Fibroblast of the conjunctiva (primary cell): ENCODE measurements at regions not wholly inside any gene's neighbourhood (a gene's known extent, or its start where the extent isn't known, plus 50 kb on each side); places are given as distances from the start of the nearest gene placed in this dataset.

Source experiments
- DNase-seq: peaks from one replicate; pipeline ENCODE4 v3.0.0-alpha.2; 2010; ENCODE audit warnings: low read depth

- no peak for DNase-seq
These were observed 805.6 kb upstream of the EEF2KMT start for GRCh38 chr16:5903153-5903552.

- DNase-seq, result no peak
These were observed 802.5 kb upstream of the EEF2KMT start for GRCh38 chr16:5900046-5900445.

- DNase-seq, result no peak
These were observed 798.4 kb upstream of the EEF2KMT start for GRCh38 chr16:5895976-5896375.

GRCh38 chr16:5895137-5895536 is 797.5 kb upstream of the EEF2KMT start:
- no peak for DNase-seq

GRCh38 chr16:5891296-5891695 is 793.7 kb upstream of the EEF2KMT start:
- DNase-seq, result no peak

GRCh38 chr16:5885521-5885920 is 787.9 kb upstream of the EEF2KMT start:
- DNase-seq, result no peak

- no peak for DNase-seq
These were observed 787.4 kb upstream of the EEF2KMT start for GRCh38 chr16:5884996-5885395.

GRCh38 chr16:5884339-5884738 is 786.7 kb upstream of the EEF2KMT start:
- no peak for DNase-seq

GRCh38 chr16:5882087-5882640 is 784.6 kb upstream of the EEF2KMT start:
- no peak for DNase-seq

GRCh38 chr16:5875416-5875815 is 777.8 kb upstream of the EEF2KMT start:
- DNase-seq, result no peak

- DNase-seq, result no peak
These were observed 777.3 kb upstream of the EEF2KMT start for GRCh38 chr16:5874899-5875298.

- no peak for DNase-seq
These were observed 775.6 kb upstream of the EEF2KMT start for GRCh38 chr16:5873221-5873620.

- DNase-seq, result no peak
These were observed 773.5 kb upstream of the EEF2KMT start for GRCh38 chr16:5870886-5871691.

- no peak for DNase-seq
These were observed 769.7 kb upstream of the EEF2KMT start for GRCh38 chr16:5867250-5867649.

GRCh38 chr16:5865236-5865635 is 767.6 kb upstream of the EEF2KMT start:
- no peak for DNase-seq

GRCh38 chr16:5863071-5863606 is 765.5 kb upstream of the EEF2KMT start:
- no peak for DNase-seq

- no peak for DNase-seq
These were observed 764.7 kb upstream of the EEF2KMT start for GRCh38 chr16:5862103-5862840.

- no peak for DNase-seq
These were observed 763.6 kb upstream of the EEF2KMT start for GRCh38 chr16:5861241-5861640.

- DNase-seq, result no peak
These were observed 760.6 kb upstream of the EEF2KMT start for GRCh38 chr16:5858180-5858579.

GRCh38 chr16:5854027-5854426 is 756.4 kb upstream of the EEF2KMT start:
- no peak for DNase-seq

GRCh38 chr16:5852151-5852550 is 754.6 kb upstream of the EEF2KMT start:
- DNase-seq, result no peak

- DNase-seq, result no peak
These were observed 753.9 kb upstream of the EEF2KMT start for GRCh38 chr16:5851393-5851982.
